GM13976 (cell line): ENCODE measurements at regions not wholly inside any gene's neighbourhood (a gene's known extent, or its start where the extent isn't known, plus 50 kb on each side); places are given as distances from the start of the nearest gene placed in this dataset.

Experiments
- DNase-seq: peaks from one replicate; pipeline ENCODE4 v3.0.0; 2012; ENCODE audit warnings: low spot score
- in situ Hi-C: fragments of 300-500 bp; cut with MboI; formaldehyde crosslinking; loops from one replicate; pipeline ENCODE4 v1.12.0; 2022; ENCODE audit warnings: low sequenced_read_pairs, mixed read lengths, inconsistent platforms; ENCODE audit not compliant: unreplicated experiment
- TF ChIP-seq, protein P1 (sequence below): IDR thresholded peaks from 2 replicates; pipeline ENCODE4 v1.5.1; 2012; ENCODE audit warnings: borderline replicate concordance, mild to moderate bottlenecking; ENCODE audit not compliant: insufficient read depth; ENCODE audit errors: extremely low read depth, missing control alignments, control extremely low read depth

GRCh38 chr2:83522891-83523493, 936.1 kb downstream of the SUCLG1 start:
- no peak for DNase-seq
- in situ Hi-C loops: no loop called here
- TF ChIP-seq, protein P1, sequence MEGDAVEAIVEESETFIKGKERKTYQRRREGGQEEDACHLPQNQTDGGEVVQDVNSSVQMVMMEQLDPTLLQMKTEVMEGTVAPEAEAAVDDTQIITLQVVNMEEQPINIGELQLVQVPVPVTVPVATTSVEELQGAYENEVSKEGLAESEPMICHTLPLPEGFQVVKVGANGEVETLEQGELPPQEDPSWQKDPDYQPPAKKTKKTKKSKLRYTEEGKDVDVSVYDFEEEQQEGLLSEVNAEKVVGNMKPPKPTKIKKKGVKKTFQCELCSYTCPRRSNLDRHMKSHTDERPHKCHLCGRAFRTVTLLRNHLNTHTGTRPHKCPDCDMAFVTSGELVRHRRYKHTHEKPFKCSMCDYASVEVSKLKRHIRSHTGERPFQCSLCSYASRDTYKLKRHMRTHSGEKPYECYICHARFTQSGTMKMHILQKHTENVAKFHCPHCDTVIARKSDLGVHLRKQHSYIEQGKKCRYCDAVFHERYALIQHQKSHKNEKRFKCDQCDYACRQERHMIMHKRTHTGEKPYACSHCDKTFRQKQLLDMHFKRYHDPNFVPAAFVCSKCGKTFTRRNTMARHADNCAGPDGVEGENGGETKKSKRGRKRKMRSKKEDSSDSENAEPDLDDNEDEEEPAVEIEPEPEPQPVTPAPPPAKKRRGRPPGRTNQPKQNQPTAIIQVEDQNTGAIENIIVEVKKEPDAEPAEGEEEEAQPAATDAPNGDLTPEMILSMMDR: no peak

GRCh38 chr2:83517727-83518368, 941.2 kb downstream of the SUCLG1 start:
- no peak for DNase-seq
- in situ Hi-C loops: no loop called here
- TF ChIP-seq, protein P1: no peak

DNA sequence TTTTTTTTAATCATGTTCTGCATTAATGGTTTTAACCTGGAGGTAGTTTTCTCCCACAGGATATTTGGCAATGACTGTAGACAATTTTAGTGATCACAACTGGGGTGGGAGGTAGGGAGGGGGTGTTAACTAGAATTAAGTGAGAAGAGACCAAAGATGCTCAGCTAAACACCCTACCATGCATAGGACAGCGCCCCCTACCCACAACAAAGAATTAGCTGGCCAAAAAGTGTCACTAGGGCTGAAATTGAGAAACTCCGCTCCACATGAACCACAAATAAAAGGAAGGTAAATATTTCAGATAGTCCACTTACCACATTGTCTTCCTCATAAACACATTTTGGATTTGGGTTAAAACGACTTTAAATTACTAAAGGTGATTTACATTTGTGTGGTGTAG, 942.6 kb downstream of the SUCLG1 start:
- in situ Hi-C loops: no loop called here
- no peak for DNase-seq
- TF ChIP-seq, protein P1: no peak

GRCh38 chr2:83487451-83487850, 971.6 kb downstream of the SUCLG1 start:
- in situ Hi-C loops: no loop called here
- DNase-seq: no peak
- TF ChIP-seq, protein P1: no peak

GRCh38 chr2:83481436-83481835, 977.6 kb downstream of the SUCLG1 start:
- in situ Hi-C loops: no loop called here
- no peak for DNase-seq
- TF ChIP-seq, protein P1: no peak

- TF ChIP-seq, protein P1: no peak
- in situ Hi-C loops: no loop called here
- DNase-seq: no peak
Observed at GRCh38 chr2:83478037-83478436, 981.0 kb downstream of the SUCLG1 start.
